Glutamatergic neuron (in vitro differentiated cells): ENCODE measurements at regions not wholly inside any gene's neighbourhood (a gene's known extent, or its start where the extent isn't known, plus 50 kb on each side); places are given as distances from the start of the nearest gene placed in this dataset.
"Not testable (repeated sequence)": the region's sequence is repeated elsewhere in the genome, so short reads cannot be mapped to it uniquely, and the experiment has no call there.

Experiments
- DNase-seq: peaks from one replicate; pipeline ENCODE4 v3.0.0; 2022
- H3K27ac Mint-ChIP-seq: one replicate; pipeline ENCODE4 v1.8.0; 2020; ENCODE audit warnings: mild to moderate bottlenecking, mixed read lengths, inconsistent platforms; ENCODE audit not compliant: unreplicated experiment
- H3K27me3 Mint-ChIP-seq: one replicate; pipeline ENCODE4 v1.8.0; 2020; ENCODE audit warnings: mild to moderate bottlenecking, moderate library complexity, mixed read lengths, inconsistent platforms; ENCODE audit not compliant: unreplicated experiment
- H3K36me3 Mint-ChIP-seq: one replicate; pipeline ENCODE4 v1.8.0; 2020; ENCODE audit warnings: mild to moderate bottlenecking, mixed read lengths, inconsistent platforms; ENCODE audit not compliant: unreplicated experiment
- H3K4me1 Mint-ChIP-seq: one replicate; pipeline ENCODE4 v1.8.0; 2020; ENCODE audit warnings: mild to moderate bottlenecking, low read depth, mixed read lengths, inconsistent platforms; ENCODE audit not compliant: unreplicated experiment
- H3K4me3 Mint-ChIP-seq: one replicate; pipeline ENCODE4 v1.8.0; 2020; ENCODE audit warnings: mild to moderate bottlenecking, mixed read lengths, inconsistent platforms; ENCODE audit not compliant: unreplicated experiment
- H3K9me3 Mint-ChIP-seq: one replicate; pipeline ENCODE4 v1.8.0; 2020; ENCODE audit warnings: mild to moderate bottlenecking, moderate library complexity, mixed read lengths, inconsistent platforms; ENCODE audit not compliant: unreplicated experiment
- CTCF ChIP-seq: fragments of 200-600 bp; sonication (generic); IDR thresholded peaks from one replicate; pipeline ENCODE4 v1.5.0; 2021; ENCODE audit not compliant: partially characterized antibody, unreplicated experiment

- H3K27ac Mint-ChIP-seq = no peak overlapping the region
- no peak for DNase-seq
Observed at GRCh38 chr1:199089393-199090122, 450.7 kb downstream of the PTPRC start.

GRCh38 chr1:199095628-199096027, 456.8 kb downstream of the PTPRC start:
- not testable (repeated sequence) for H3K36me3 Mint-ChIP-seq, H3K4me3 Mint-ChIP-seq, H3K4me1 Mint-ChIP-seq, H3K27ac Mint-ChIP-seq, H3K9me3 Mint-ChIP-seq, H3K27me3 Mint-ChIP-seq, DNase-seq

More at GRCh38 chr1:199089393-199090122, 450.7 kb downstream of the PTPRC start:
- H3K4me1 Mint-ChIP-seq = peaks cover 3% of the 10 kb centered on the region
- H3K36me3 Mint-ChIP-seq = no peaks in the 10 kb centered on the region
- no peak overlapping the region for H3K4me3 Mint-ChIP-seq
- H3K27me3 Mint-ChIP-seq = no peaks in the 10 kb centered on the region
- TF ChIP-seq CTCF = no peak
- H3K9me3 Mint-ChIP-seq = no peaks in the 10 kb centered on the region

- Mint-ChIP-seq H3K27ac (no peak overlapping the region), H3K4me1 (no peaks in the 10 kb centered on the region), H3K36me3 (no peaks in the 10 kb centered on the region), H3K27me3 (no peaks in the 10 kb centered on the region), H3K4me3 (no peak overlapping the region), H3K9me3 (no peaks in the 10 kb centered on the region)
- no peak for DNase-seq
- TF ChIP-seq CTCF = no peak
Observed at GRCh38 chr1:199096591-199096990, 457.8 kb downstream of the PTPRC start.

GRCh38 chr1:199098468-199098867, 459.6 kb downstream of the PTPRC start:
- no peak overlapping the region for H3K27ac Mint-ChIP-seq
- DNase-seq = no peak
- no peak overlapping the region for H3K4me3 Mint-ChIP-seq
- no peaks in the 10 kb centered on the region for H3K27me3 Mint-ChIP-seq
- no peaks in the 10 kb centered on the region for H3K36me3 Mint-ChIP-seq
- no peak for TF ChIP-seq CTCF
- no peaks in the 10 kb centered on the region for H3K4me1 Mint-ChIP-seq
- no peaks in the 10 kb centered on the region for H3K9me3 Mint-ChIP-seq

GRCh38 chr1:199101139-199101538, 462.3 kb downstream of the PTPRC start:
- no peak for DNase-seq
- no peak for TF ChIP-seq CTCF
- Mint-ChIP-seq H3K9me3 (no peaks in the 10 kb centered on the region), H3K4me1 (no peaks in the 10 kb centered on the region), H3K36me3 (no peaks in the 10 kb centered on the region), H3K27me3 (no peaks in the 10 kb centered on the region), H3K27ac (no peak overlapping the region), H3K4me3 (no peak overlapping the region)
